ENCODE measurements at regions not wholly inside any gene's neighbourhood (a gene's known extent, or its start where the extent isn't known, plus 50 kb on each side); places are given as distances from the start of the nearest gene placed in this dataset.

DNA sequence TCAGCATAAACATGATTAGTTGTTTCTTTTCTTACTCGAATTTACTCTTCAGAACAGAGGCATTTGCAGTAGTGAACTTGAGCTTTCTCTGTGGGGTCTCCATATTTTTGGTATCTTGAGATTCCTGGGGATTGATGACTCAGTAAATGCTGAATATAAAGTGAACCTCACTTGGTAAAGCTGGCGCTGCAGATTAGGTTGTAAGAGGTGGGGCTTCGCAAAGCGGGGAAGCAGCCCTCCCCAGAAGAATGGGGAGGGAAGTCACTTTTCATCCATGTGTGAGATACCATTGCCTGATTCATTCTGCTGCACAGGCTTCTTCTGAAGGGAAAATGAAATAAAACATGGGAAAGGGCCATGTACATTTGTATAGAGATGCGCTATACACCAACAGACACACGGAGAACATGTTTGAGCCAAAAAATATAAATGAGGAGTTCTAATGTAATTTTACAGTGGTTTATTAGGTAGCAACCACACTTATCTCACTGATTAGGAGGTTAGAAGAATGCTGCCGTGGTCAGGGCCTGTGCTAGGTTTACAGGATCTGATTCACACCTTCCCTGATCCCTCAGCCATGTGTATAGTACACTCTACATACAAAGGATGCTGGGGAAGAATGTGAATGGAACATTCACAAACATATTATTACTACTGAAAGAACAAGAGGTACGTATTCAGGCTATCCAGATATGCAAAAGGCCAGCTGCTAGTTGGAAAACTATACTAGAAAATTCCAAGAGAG lies 63.5 kb downstream of the DNTTIP2 start:
- no peak for ATAC-seq
- TF ChIP-seq, protein P1, sequence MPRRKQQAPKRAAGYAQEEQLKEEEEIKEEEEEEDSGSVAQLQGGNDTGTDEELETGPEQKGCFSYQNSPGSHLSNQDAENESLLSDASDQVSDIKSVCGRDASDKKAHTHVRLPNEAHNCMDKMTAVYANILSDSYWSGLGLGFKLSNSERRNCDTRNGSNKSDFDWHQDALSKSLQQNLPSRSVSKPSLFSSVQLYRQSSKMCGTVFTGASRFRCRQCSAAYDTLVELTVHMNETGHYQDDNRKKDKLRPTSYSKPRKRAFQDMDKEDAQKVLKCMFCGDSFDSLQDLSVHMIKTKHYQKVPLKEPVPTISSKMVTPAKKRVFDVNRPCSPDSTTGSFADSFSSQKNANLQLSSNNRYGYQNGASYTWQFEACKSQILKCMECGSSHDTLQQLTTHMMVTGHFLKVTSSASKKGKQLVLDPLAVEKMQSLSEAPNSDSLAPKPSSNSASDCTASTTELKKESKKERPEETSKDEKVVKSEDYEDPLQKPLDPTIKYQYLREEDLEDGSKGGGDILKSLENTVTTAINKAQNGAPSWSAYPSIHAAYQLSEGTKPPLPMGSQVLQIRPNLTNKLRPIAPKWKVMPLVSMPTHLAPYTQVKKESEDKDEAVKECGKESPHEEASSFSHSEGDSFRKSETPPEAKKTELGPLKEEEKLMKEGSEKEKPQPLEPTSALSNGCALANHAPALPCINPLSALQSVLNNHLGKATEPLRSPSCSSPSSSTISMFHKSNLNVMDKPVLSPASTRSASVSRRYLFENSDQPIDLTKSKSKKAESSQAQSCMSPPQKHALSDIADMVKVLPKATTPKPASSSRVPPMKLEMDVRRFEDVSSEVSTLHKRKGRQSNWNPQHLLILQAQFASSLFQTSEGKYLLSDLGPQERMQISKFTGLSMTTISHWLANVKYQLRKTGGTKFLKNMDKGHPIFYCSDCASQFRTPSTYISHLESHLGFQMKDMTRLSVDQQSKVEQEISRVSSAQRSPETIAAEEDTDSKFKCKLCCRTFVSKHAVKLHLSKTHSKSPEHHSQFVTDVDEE (CRISPR knock-in tag; IDR thresholded peaks at IDR 0.05), result no peak
- TF ChIP-seq, protein P2, sequence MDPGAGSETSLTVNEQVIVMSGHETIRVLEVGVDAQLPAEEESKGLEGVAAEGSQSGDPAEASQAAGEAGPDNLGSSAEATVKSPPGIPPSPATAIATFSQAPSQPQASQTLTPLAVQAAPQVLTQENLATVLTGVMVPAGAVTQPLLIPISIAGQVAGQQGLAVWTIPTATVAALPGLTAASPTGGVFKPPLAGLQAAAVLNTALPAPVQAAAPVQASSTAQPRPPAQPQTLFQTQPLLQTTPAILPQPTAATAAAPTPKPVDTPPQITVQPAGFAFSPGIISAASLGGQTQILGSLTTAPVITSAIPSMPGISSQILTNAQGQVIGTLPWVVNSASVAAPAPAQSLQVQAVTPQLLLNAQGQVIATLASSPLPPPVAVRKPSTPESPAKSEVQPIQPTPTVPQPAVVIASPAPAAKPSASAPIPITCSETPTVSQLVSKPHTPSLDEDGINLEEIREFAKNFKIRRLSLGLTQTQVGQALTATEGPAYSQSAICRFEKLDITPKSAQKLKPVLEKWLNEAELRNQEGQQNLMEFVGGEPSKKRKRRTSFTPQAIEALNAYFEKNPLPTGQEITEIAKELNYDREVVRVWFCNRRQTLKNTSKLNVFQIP (CRISPR knock-in tag; IDR thresholded peaks at IDR 0.05; ENCODE audit: borderline replicate concordance, low read depth), result no peak
- TF ChIP-seq ZNF565 (CRISPR knock-in tag; conservative IDR thresholded peaks at IDR 0.05; ENCODE audit: low read depth), result no peak
- TF ChIP-seq, protein P3, sequence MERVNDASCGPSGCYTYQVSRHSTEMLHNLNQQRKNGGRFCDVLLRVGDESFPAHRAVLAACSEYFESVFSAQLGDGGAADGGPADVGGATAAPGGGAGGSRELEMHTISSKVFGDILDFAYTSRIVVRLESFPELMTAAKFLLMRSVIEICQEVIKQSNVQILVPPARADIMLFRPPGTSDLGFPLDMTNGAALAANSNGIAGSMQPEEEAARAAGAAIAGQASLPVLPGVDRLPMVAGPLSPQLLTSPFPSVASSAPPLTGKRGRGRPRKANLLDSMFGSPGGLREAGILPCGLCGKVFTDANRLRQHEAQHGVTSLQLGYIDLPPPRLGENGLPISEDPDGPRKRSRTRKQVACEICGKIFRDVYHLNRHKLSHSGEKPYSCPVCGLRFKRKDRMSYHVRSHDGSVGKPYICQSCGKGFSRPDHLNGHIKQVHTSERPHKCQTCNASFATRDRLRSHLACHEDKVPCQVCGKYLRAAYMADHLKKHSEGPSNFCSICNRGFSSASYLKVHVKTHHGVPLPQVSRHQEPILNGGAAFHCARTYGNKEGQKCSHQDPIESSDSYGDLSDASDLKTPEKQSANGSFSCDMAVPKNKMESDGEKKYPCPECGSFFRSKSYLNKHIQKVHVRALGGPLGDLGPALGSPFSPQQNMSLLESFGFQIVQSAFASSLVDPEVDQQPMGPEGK (CRISPR knock-in tag; IDR thresholded peaks at IDR 0.05; ENCODE audit: borderline replicate concordance), result no peak
- no peak for TF ChIP-seq PPARA (CRISPR knock-in tag; IDR thresholded peaks at IDR 0.05; ENCODE audit: borderline replicate concordance)
- TF ChIP-seq ZC3H10 (CRISPR knock-in tag; IDR thresholded peaks at IDR 0.05), result no peak
- no peak for TF ChIP-seq ISL1 (CRISPR knock-in tag; IDR thresholded peaks at IDR 0.05)
- TF ChIP-seq RARB (CRISPR knock-in tag; IDR thresholded peaks at IDR 0.05), result no peak

DNA sequence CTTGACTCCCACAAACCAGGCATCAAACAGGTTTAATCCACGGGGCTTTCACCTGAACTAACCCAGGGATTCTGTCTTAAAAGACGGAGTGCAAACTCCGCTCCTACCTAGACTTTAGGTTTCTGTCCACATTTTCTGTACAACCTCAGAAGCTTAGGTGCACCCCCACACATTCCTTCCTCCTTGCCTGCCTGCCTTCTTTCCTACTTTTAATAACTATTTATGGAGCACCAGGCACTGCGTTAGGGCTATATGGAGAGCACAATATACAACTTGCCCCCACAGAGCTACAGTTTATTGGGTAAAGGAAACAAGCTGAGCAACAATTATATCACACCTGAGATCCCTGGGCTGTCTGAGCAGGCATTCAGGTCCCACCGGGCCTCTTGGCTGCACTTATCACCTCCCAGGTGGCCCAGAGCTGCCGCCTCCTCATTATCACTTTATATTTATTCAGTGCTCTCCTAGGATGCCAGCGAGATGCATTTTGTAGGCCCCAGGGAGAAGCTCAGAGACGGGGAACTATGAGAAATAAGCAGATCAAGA lies 64.1 kb downstream of the DNTTIP2 start:
- TF ChIP-seq ZFP3 (CRISPR knock-in tag; IDR thresholded peaks at IDR 0.05), result no peak
- TF ChIP-seq, protein P3 (CRISPR knock-in tag; IDR thresholded peaks at IDR 0.05; ENCODE audit: borderline replicate concordance), result no peak
- no peak for TF ChIP-seq CSDC2 (CRISPR knock-in tag; IDR thresholded peaks at IDR 0.05)
- no peak for TF ChIP-seq ZNF70 (CRISPR knock-in tag; IDR thresholded peaks at IDR 0.05)
- TF ChIP-seq, protein P4, sequence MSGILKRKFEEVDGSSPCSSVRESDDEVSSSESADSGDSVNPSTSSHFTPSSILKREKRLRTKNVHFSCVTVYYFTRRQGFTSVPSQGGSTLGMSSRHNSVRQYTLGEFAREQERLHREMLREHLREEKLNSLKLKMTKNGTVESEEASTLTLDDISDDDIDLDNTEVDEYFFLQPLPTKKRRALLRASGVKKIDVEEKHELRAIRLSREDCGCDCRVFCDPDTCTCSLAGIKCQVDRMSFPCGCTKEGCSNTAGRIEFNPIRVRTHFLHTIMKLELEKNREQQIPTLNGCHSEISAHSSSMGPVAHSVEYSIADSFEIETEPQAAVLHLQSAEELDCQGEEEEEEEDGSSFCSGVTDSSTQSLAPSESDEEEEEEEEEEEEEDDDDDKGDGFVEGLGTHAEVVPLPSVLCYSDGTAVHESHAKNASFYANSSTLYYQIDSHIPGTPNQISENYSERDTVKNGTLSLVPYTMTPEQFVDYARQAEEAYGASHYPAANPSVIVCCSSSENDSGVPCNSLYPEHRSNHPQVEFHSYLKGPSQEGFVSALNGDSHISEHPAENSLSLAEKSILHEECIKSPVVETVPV (CRISPR knock-in tag; IDR thresholded peaks at IDR 0.05), result no peak
- no peak for TF ChIP-seq TOX (CRISPR knock-in tag; IDR thresholded peaks at IDR 0.05; ENCODE audit: borderline replicate concordance)
- no peak for TF ChIP-seq ZNF565 (CRISPR knock-in tag; conservative IDR thresholded peaks at IDR 0.05; ENCODE audit: low read depth)
- no peak for TF ChIP-seq RARB (CRISPR knock-in tag; IDR thresholded peaks at IDR 0.05)
- no peak for TF ChIP-seq ISL1 (CRISPR knock-in tag; IDR thresholded peaks at IDR 0.05)
- TF ChIP-seq ZFP30 (CRISPR knock-in tag; IDR thresholded peaks at IDR 0.05), result no peak
- TF ChIP-seq SNAI2 (CRISPR knock-in tag; IDR thresholded peaks at IDR 0.05), result no peak
- TF ChIP-seq, protein P2 (CRISPR knock-in tag; IDR thresholded peaks at IDR 0.05; ENCODE audit: borderline replicate concordance, low read depth), result no peak
- no peak for TF ChIP-seq ARNTL (CRISPR knock-in tag; IDR thresholded peaks at IDR 0.05; ENCODE audit: borderline replicate concordance, low read depth)
- no peak for TF ChIP-seq PPARA (CRISPR knock-in tag; IDR thresholded peaks at IDR 0.05; ENCODE audit: borderline replicate concordance)
- TF ChIP-seq GLIS3 (CRISPR knock-in tag; IDR thresholded peaks at IDR 0.05), result no peak
- no peak for TF ChIP-seq OSR1 (CRISPR knock-in tag; IDR thresholded peaks at IDR 0.05)

More for the DNA sequence above, 64.1 kb downstream of the DNTTIP2 start:
- peak; percentile 13; the same call in 1 of the 3 replicates for ATAC-seq

Data from SK-N-SH treated with all-trans-retinoic acid at 6 μM for 48 hours (cell line).